IMR-90 (cell line): ENCODE measurements at regions not wholly inside any gene's neighbourhood (a gene's known extent, or its start where the extent isn't known, plus 50 kb on each side); places are given as distances from the start of the nearest gene placed in this dataset.

Source experiments
- ATAC-seq: fragments of 200-7000 bp; cut with Tn5 transposase; 2 replicates; pipeline ENCODE4 v1.9.1; 2020; ENCODE audit warnings: low read depth, mild to moderate bottlenecking, moderate library complexity
- BruUV-seq: library from RNA; stranded (reverse); fragments of 400-500 nt; replicated peaks from 2 replicates; lab custom pipeline; 2021; lab: Mats Ljungman, UMichigan
- CTCF ChIA-PET: fragments of 300-600 bp; formaldehyde crosslinking; extraction: SDS; loops from one replicate; lab custom pipeline; 2021; ENCODE audit warnings: antibody characterized with exemption; lab: Yijun Ruan, JAX
- POLR2A ChIA-PET: fragments of 300-600 bp; sonication (Branson Sonifier 250); formaldehyde crosslinking; loops from one replicate; lab custom pipeline; 2022; ENCODE audit warnings: antibody characterized with exemption; ENCODE audit not compliant: unreplicated experiment; lab: Charles Lee
- DNase-seq: peaks from one replicate; pipeline ENCODE4 v3.0.0; 2013
- H2AFZ ChIP-seq: replicated peaks from 2 replicates; pipeline ENCODE3; 2013; ENCODE audit warnings: low read length, mild to moderate bottlenecking; ENCODE audit not compliant: poor library complexity
- H2AK5ac ChIP-seq: 2 replicates; pipeline ENCODE4 v1.6.1; 2013; ENCODE audit warnings: low read depth, low read length, inconsistent platforms
- H2AK9ac ChIP-seq: replicated peaks from 2 replicates; pipeline ENCODE3; 2013; ENCODE audit warnings: mild to moderate bottlenecking, low read depth, low read length, moderate library complexity; ENCODE audit not compliant: poor library complexity
- H2BK120ac ChIP-seq: 2 replicates; pipeline ENCODE4 v1.6.1; 2013; ENCODE audit warnings: low read depth, low read length, inconsistent platforms
- H2BK15ac ChIP-seq: 3 replicates; pipeline ENCODE4 v1.6.1; 2013; ENCODE audit warnings: low read depth, low read length, inconsistent platforms
- H2BK20ac ChIP-seq: 2 replicates; pipeline ENCODE4 v1.6.1; 2013; ENCODE audit warnings: low read depth, mild to moderate bottlenecking, inconsistent platforms, low read length, moderate library complexity
- H2BK5ac ChIP-seq: 2 replicates; pipeline ENCODE4 v1.6.1; 2013; ENCODE audit warnings: mild to moderate bottlenecking, low read depth, low read length, inconsistent platforms; ENCODE audit not compliant: poor library complexity, severe bottlenecking
- H3K14ac ChIP-seq: replicated peaks from 2 replicates; pipeline ENCODE4 v1.6.1; 2013; ENCODE audit warnings: low read depth, low read length, inconsistent platforms
- H3K18ac ChIP-seq: 2 replicates; pipeline ENCODE4 v1.6.1; 2013; ENCODE audit warnings: low read depth, low read length, control low read depth
- H3K23ac ChIP-seq: 2 replicates; pipeline ENCODE4 v1.6.1; 2013; ENCODE audit warnings: low read depth, low read length, inconsistent platforms
- H3K27ac ChIP-seq: 2 replicates; pipeline ENCODE4 v1.5.1; 2013; ENCODE audit warnings: mild to moderate bottlenecking, control low read depth, low read length; ENCODE audit not compliant: insufficient read depth
- H3K27me3 ChIP-seq: 2 replicates; pipeline ENCODE4 v1.6.1; 2013; ENCODE audit warnings: low read length; ENCODE audit not compliant: control insufficient read depth, insufficient read depth
- H3K36me3 ChIP-seq: 2 replicates; pipeline ENCODE4 v1.6.1; 2013; ENCODE audit warnings: low read length, mixed read lengths; ENCODE audit not compliant: control insufficient read depth, insufficient read depth
- H3K4ac ChIP-seq: 2 replicates; pipeline ENCODE4 v1.6.1; 2013; ENCODE audit warnings: low read depth, low read length, inconsistent platforms
- H3K4me1 ChIP-seq: 2 replicates; pipeline ENCODE4 v1.6.1; 2013; ENCODE audit warnings: low read length, mixed read lengths; ENCODE audit not compliant: control insufficient read depth, insufficient read depth
- H3K4me2 ChIP-seq: 2 replicates; pipeline ENCODE4 v1.6.1; 2013; ENCODE audit warnings: low read depth, mild to moderate bottlenecking, control low read depth, low read length, moderate library complexity
- H3K4me3 ChIP-seq: 2 replicates; pipeline ENCODE4 v1.5.1; 2013; ENCODE audit warnings: low read depth, mild to moderate bottlenecking, control low read depth, low read length, moderate library complexity; ENCODE audit not compliant: insufficient read depth
- H3K56ac ChIP-seq: 2 replicates; pipeline ENCODE4 v1.6.1; 2013; ENCODE audit warnings: low read length, inconsistent platforms; ENCODE audit not compliant: insufficient read depth; ENCODE audit errors: extremely low read depth
- H3K79me1 ChIP-seq, 2 experiments: 2 replicates each; pipeline ENCODE4 v1.6.1; 2013; ENCODE audit warnings: low read length in 2 of 2, inconsistent platforms in 1 of 2, low read depth in 1 of 2
- H3K9ac ChIP-seq: 2 replicates; pipeline ENCODE4 v1.6.1; 2013; ENCODE audit warnings: low read depth, low read length, control low read depth
- H3K9me1 ChIP-seq: 2 replicates; pipeline ENCODE4 v1.6.1; 2013; ENCODE audit warnings: low read length, inconsistent platforms; ENCODE audit not compliant: insufficient read depth
- H3K9me3 ChIP-seq: 2 replicates; pipeline ENCODE4 v1.6.1; 2013; ENCODE audit warnings: low read length; ENCODE audit not compliant: control insufficient read depth, insufficient read depth
- H4K20me1 ChIP-seq: 2 replicates; pipeline ENCODE4 v1.6.1; 2013; ENCODE audit warnings: low read length, inconsistent platforms; ENCODE audit not compliant: insufficient read depth
- H4K5ac ChIP-seq: 2 replicates; pipeline ENCODE4 v1.6.1; 2013; ENCODE audit warnings: mild to moderate bottlenecking, low read depth, low read length, control low read depth
- H4K8ac ChIP-seq, 2 experiments: 2 replicates each; pipeline ENCODE4 v1.6.1; 2013; ENCODE audit warnings: low read depth in 2 of 2, low read length in 2 of 2, control low read depth in 1 of 2, inconsistent platforms in 1 of 2
- H4K91ac ChIP-seq: 2 replicates; pipeline ENCODE4 v1.6.1; 2013; ENCODE audit warnings: low read depth, low read length, inconsistent platforms; ENCODE audit not compliant: insufficient read depth
- BHLHE40 ChIP-seq: fragments of 150-350 bp; IDR thresholded peaks from 2 replicates; pipeline ENCODE4 v1.6.1; 2016; ENCODE audit warnings: mild to moderate bottlenecking, low read depth, low read length
- CEBPB ChIP-seq: IDR thresholded peaks from 2 replicates; pipeline ENCODE4 v1.6.1; 2012; ENCODE audit warnings: low read depth, low read length, improper control_type of control experiment
- CHD1 ChIP-seq: IDR thresholded peaks from 2 replicates; pipeline ENCODE4 v1.6.1; 2012; ENCODE audit warnings: low read depth, low read length, improper control_type of control experiment
- FOS ChIP-seq: fragments of 150-350 bp; IDR thresholded peaks from 2 replicates; pipeline ENCODE4 v1.6.1; 2016; ENCODE audit warnings: low read depth, low read length
- MAFK ChIP-seq: IDR thresholded peaks from 2 replicates; pipeline ENCODE4 v1.6.1; 2012; ENCODE audit warnings: low read depth, low read length, improper control_type of control experiment
- MAZ ChIP-seq: IDR thresholded peaks from 2 replicates; pipeline ENCODE4 v1.6.1; 2012; ENCODE audit warnings: low read depth, mild to moderate bottlenecking, low read length, improper control_type of control experiment, moderate library complexity, borderline replicate concordance
- MXI1 ChIP-seq: IDR thresholded peaks from 2 replicates; pipeline ENCODE4 v1.6.1; 2012; ENCODE audit warnings: low read depth, mild to moderate bottlenecking, low read length, moderate library complexity, borderline replicate concordance
- NFE2L2 ChIP-seq: fragments of 150-350 bp; IDR thresholded peaks from 2 replicates; pipeline ENCODE4 v1.6.1; 2016; ENCODE audit warnings: low read depth, mild to moderate bottlenecking, low read length
- POLR2A ChIP-seq: IDR thresholded peaks from 2 replicates; pipeline ENCODE4 v1.6.1; 2012; ENCODE audit warnings: mild to moderate bottlenecking, low read depth, low read length
- RAD21 ChIP-seq: IDR thresholded peaks from 2 replicates; pipeline ENCODE4 v1.6.1; 2012; ENCODE audit warnings: low read length, improper control_type of control experiment
- RCOR1 ChIP-seq: IDR thresholded peaks from 2 replicates; pipeline ENCODE4 v1.6.1; 2012; ENCODE audit warnings: mild to moderate bottlenecking, low read length, improper control_type of control experiment; ENCODE audit not compliant: insufficient replicate concordance
- RFX5 ChIP-seq: IDR thresholded peaks from 2 replicates; pipeline ENCODE4 v1.8.0; 2012; ENCODE audit warnings: low read depth, mild to moderate bottlenecking, low read length, moderate library complexity
- SMC3 ChIP-seq: fragments of 150-350 bp; IDR thresholded peaks from 2 replicates; pipeline ENCODE4 v1.6.1; 2016; ENCODE audit warnings: low read depth, mild to moderate bottlenecking, antibody characterized with exemption, low read length, moderate library complexity
- WGBS, 2 experiments: methylation state at CpG; one replicate each; pipeline versions ENCODE4 v1.1.5 to v1.1.7; 2013; ENCODE audit warnings: missing lambda C conversion rate in 2 of 2; ENCODE audit not compliant: insufficient read length in 1 of 2; ENCODE audit errors: extremely low coverage in 2 of 2; 5-methylcytosine and 5-hydroxymethylcytosine counted together
- dilution Hi-C: fragments of 300-500 bp; cut with HindIII; formaldehyde crosslinking; loops from one replicate; pipeline ENCODE4 v1.14.3; 2018; ENCODE audit warnings: low sequenced_read_pairs; ENCODE audit not compliant: unreplicated experiment
- in situ Hi-C: fragments of 300-500 bp; cut with MboI; formaldehyde crosslinking; loops from 3 replicates; pipeline ENCODE4 v1.14.3; 2019; ENCODE audit warnings: low sequenced_read_pairs, inconsistent platforms, mixed read lengths
- intact Hi-C: fragments of 100-400 bp; cut with micrococcal nuclease; formaldehyde crosslinking; loops from 2 replicates; pipeline ENCODE4 v1.10.0; 2022
- TF ChIP-seq, protein P1 (sequence below): fragments of 150-350 bp; IDR thresholded peaks from 2 replicates; pipeline ENCODE4 v1.6.1; 2017; ENCODE audit warnings: mild to moderate bottlenecking, antibody characterized with exemption, low read length, low read depth
- TF ChIP-seq, protein P2 (sequence below): conservative IDR thresholded peaks from 2 replicates; pipeline ENCODE4 v1.5.1; 2012; ENCODE audit warnings: mild to moderate bottlenecking, low read depth, low read length, improper control_type of control experiment
- TF ChIP-seq, protein P3 (sequence below): fragments of 150-350 bp; IDR thresholded peaks from 2 replicates; pipeline ENCODE4 v1.6.1; 2016; ENCODE audit warnings: low read depth, mild to moderate bottlenecking, low read length, moderate library complexity, borderline replicate concordance

DNA sequence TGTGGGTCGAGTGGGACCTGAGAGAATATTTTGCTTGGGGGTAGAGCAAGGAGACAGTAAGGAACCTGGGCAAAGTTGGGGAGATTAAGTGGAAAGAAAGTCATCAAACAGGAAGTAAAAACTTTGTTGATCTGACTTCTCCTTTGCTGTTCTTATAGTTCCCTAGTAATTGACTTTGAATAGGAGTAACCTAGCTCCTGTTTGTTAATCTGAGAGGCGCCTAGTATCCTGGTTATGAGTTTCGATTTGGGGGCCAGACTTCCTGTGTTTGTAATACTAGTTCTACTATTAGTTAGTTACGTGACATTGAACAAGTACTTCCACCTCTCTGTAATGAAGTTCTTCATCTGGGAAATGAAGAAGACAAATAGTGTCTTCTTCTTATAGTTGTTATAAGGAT lies 99.1 kb downstream of the ZNF365 start:
- Histone ChIP-seq H4K8ac (no peak overlapping the region), H3K9ac (no peak overlapping the region), H3K4me1 (0 out of 2 replicates have a peak, but pooled peaks cover 2% of the 10 kb centered on the region), H3K27me3 (peaks cover 9% of the 10 kb centered on the region), H3K79me1 (no peaks in the 10 kb centered on the region), H4K91ac (no peak overlapping the region), H2AFZ (no peak overlapping the region), H3K4me3 (no peak overlapping the region), H4K20me1 (no peaks in the 10 kb centered on the region), H4K5ac (no peak overlapping the region), H2BK120ac (no peak overlapping the region), H3K23ac (no peak overlapping the region), H3K4ac (no peak overlapping the region), H3K9me1 (no peaks in the 10 kb centered on the region), H3K14ac (no peak overlapping the region), H2BK20ac (no peak overlapping the region), H2AK9ac (no peak overlapping the region), H2BK5ac (no peak overlapping the region), H2BK15ac (no peak overlapping the region), H3K36me3 (no peaks in the 10 kb centered on the region), H3K4me2 (no peak overlapping the region), H3K9me3 (no peaks in the 10 kb centered on the region), H2AK5ac (no peak overlapping the region), H3K18ac (no peak overlapping the region), H3K56ac (no peak overlapping the region), H3K27ac (no peak overlapping the region)
- ChIA-PET POLR2A (no interaction called here), CTCF (no interaction called here)
- intact Hi-C loops (no loop called here), in situ Hi-C loops (no loop called here), dilution Hi-C loops (no loop called here)
- no TSS peak for BruUV-seq
- DNase-seq: no peak
- no peak for TF ChIP-seq MAZ
- no peak for TF ChIP-seq RAD21
- TF ChIP-seq CHD1: no peak
- TF ChIP-seq, protein P1, sequence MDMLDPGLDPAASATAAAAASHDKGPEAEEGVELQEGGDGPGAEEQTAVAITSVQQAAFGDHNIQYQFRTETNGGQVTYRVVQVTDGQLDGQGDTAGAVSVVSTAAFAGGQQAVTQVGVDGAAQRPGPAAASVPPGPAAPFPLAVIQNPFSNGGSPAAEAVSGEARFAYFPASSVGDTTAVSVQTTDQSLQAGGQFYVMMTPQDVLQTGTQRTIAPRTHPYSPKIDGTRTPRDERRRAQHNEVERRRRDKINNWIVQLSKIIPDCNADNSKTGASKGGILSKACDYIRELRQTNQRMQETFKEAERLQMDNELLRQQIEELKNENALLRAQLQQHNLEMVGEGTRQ: no peak
- TF ChIP-seq, protein P2, sequence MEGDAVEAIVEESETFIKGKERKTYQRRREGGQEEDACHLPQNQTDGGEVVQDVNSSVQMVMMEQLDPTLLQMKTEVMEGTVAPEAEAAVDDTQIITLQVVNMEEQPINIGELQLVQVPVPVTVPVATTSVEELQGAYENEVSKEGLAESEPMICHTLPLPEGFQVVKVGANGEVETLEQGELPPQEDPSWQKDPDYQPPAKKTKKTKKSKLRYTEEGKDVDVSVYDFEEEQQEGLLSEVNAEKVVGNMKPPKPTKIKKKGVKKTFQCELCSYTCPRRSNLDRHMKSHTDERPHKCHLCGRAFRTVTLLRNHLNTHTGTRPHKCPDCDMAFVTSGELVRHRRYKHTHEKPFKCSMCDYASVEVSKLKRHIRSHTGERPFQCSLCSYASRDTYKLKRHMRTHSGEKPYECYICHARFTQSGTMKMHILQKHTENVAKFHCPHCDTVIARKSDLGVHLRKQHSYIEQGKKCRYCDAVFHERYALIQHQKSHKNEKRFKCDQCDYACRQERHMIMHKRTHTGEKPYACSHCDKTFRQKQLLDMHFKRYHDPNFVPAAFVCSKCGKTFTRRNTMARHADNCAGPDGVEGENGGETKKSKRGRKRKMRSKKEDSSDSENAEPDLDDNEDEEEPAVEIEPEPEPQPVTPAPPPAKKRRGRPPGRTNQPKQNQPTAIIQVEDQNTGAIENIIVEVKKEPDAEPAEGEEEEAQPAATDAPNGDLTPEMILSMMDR: no peak
- TF ChIP-seq, protein P3, sequence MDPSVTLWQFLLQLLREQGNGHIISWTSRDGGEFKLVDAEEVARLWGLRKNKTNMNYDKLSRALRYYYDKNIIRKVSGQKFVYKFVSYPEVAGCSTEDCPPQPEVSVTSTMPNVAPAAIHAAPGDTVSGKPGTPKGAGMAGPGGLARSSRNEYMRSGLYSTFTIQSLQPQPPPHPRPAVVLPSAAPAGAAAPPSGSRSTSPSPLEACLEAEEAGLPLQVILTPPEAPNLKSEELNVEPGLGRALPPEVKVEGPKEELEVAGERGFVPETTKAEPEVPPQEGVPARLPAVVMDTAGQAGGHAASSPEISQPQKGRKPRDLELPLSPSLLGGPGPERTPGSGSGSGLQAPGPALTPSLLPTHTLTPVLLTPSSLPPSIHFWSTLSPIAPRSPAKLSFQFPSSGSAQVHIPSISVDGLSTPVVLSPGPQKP: no peak
- TF ChIP-seq MXI1: no peak
- no peak for TF ChIP-seq RFX5
- TF ChIP-seq SMC3: no peak
- no peak for TF ChIP-seq BHLHE40
- TF ChIP-seq RCOR1: no peak
- no peak for TF ChIP-seq MAFK
- no peak for TF ChIP-seq POLR2A
- TF ChIP-seq FOS: no peak
- TF ChIP-seq CEBPB: no peak
- no peak for TF ChIP-seq NFE2L2
- no CpG with 5 or more reads among the region's 4 CpGs for WGBS, 2 experiments
- no peak for ATAC-seq
